ENCODE measurements at regions not wholly inside any gene's neighbourhood (a gene's known extent, or its start where the extent isn't known, plus 50 kb on each side); places are given as distances from the start of the nearest gene placed in this dataset.
A peak's percentile ranks its signal among the peaks of the same experiment; 100 is the strongest.

DNA sequence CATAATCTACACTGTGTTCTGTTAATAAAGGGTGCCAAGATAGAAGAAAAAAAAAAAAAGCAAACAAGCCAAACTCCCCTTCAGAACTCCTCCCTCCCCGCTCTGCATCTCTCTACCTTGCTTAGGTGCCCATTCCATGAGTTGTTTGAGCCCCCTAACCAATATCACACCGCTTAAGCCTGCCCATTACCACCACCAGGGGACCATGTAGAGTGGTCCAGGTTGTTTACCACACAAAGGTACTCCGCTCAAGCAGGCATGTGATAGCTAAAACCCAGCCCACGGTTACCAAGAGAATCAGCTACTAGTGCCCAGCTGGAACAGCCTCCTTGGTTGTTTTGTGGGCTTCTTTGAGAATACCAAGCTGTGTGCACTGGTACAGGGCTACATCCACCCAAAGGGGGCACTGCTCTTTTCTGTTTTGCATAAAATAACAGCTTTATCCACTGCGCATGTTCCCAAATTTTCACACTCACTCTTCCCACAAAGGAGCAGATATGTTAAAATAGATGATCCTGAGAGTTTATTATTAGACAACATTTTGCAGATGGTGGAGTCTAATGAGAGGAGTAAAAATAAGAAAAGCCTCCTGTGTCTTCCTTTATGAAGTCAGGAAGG, 304.1 kb downstream of the DEPDC1B start:
- intact Hi-C loops (cut with DNase I) = no loop called here
- no peak for DNase-seq
- no peaks in the 10 kb centered on the region for H3K4me1 ChIP-seq
- ATAC-seq = no peak
- no peak for TF ChIP-seq CTCF (IDR thresholded peaks at IDR 0.05)
- no peak overlapping the region for H3K4me3 ChIP-seq
- H3K27me3 ChIP-seq = no peaks in the 10 kb centered on the region
- no peaks in the 10 kb centered on the region for H3K36me3 ChIP-seq
- H3K9me3 ChIP-seq = no peaks in the 10 kb centered on the region
- H3K27ac ChIP-seq = no peak overlapping the region

- Histone ChIP-seq H3K36me3 (no peaks in the 10 kb centered on the region), H3K4me3 (no peak overlapping the region), H3K27ac (no peak overlapping the region), H3K9me3 (no peaks in the 10 kb centered on the region), H3K27me3 (no peaks in the 10 kb centered on the region), H3K4me1 (no peaks in the 10 kb centered on the region)
- intact Hi-C loops (cut with DNase I) = no loop called here
- no peak for DNase-seq
- no peak for TF ChIP-seq CTCF (IDR thresholded peaks at IDR 0.05)
- ATAC-seq = no peak
These were observed 312.9 kb downstream of the DEPDC1B start for GRCh38 chr5:60387051-60387440.

DNA sequence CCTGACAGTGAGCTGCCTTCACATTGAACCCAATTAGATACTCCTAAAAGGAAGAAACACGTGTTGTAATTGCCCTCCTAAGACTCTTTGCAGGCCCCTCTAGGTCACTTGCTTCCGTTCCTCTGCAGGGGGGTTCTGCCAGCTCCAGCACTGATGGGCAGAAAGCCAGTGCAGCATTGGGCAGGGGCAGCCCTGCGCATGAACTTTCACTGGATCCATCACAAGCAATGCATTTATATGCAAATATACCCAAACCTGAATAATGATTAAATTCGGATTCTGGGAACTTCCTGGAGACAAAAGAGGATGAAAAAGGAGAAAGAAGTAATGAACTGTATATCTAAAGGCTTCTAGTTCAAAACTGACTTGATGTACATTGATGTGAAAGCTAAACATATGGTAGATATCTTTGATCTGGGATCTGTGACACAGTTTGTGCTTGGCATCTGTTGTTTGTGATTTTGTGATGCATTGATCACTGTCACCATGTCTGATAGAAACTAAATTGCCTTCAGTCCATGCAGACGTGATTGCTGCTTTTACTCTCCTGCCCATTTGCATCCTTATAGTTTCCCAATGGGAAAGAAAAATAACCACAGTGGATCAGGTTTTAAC, 313.4 kb downstream of the DEPDC1B start:
- no peaks in the 10 kb centered on the region for H3K9me3 ChIP-seq
- intact Hi-C loops (cut with DNase I) = no loop called here
- H3K4me1 ChIP-seq = no peaks in the 10 kb centered on the region
- H3K27me3 ChIP-seq = no peaks in the 10 kb centered on the region
- H3K4me3 ChIP-seq = no peak overlapping the region
- no peak for TF ChIP-seq CTCF (IDR thresholded peaks at IDR 0.05)
- ATAC-seq = no peak
- no peak overlapping the region for H3K27ac ChIP-seq
- H3K36me3 ChIP-seq = no peaks in the 10 kb centered on the region
- DNase-seq = no peak

GRCh38 chr5:60382716-60383115, 317.2 kb downstream of the DEPDC1B start:
- H3K4me1 ChIP-seq = no peaks in the 10 kb centered on the region
- no peak overlapping the region for H3K4me3 ChIP-seq
- no peaks in the 10 kb centered on the region for H3K9me3 ChIP-seq
- peak in 1 of 2 donors; percentile 12 for TF ChIP-seq CTCF (IDR thresholded peaks at IDR 0.05)
- H3K27ac ChIP-seq = no peak overlapping the region
- intact Hi-C loops (cut with DNase I) = no loop called here
- no peaks in the 10 kb centered on the region for H3K27me3 ChIP-seq
- H3K36me3 ChIP-seq = no peaks in the 10 kb centered on the region
- DNase-seq = peak in 2 of 4 donors; percentile 10 to 42
- ATAC-seq = peak; percentile 72

DNA sequence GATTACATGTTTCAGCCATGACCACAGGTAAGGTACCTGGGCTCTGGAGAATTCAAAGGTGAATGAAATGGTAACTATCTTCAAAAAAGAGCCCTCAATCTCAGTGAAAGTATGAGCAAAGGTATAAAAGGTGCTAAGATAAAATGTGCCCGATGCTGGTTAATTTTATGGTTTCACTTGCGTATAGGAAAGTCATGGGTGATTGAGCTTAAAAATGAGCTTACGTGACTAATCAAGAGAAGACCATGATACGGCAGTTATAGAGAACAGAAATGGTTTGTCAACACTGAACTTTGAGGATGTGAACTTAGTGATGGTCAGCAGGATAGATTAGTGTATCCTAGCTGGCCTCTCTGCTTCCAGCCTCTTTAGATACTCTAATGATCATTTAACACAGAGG, 320.1 kb downstream of the DEPDC1B start:
- TF ChIP-seq CTCF (IDR thresholded peaks at IDR 0.05) = no peak
- ATAC-seq = no peak
- intact Hi-C loops (cut with DNase I) = no loop called here
- H3K4me3 ChIP-seq = no peak overlapping the region
- no peak overlapping the region for H3K27ac ChIP-seq
- no peaks in the 10 kb centered on the region for H3K36me3 ChIP-seq
- no peaks in the 10 kb centered on the region for H3K4me1 ChIP-seq
- DNase-seq = no peak
- H3K27me3 ChIP-seq = no peaks in the 10 kb centered on the region
- H3K9me3 ChIP-seq = no peaks in the 10 kb centered on the region

Measured in left lung (tissue), 4 donors.